ENCODE measurements at regions not wholly inside any gene's neighbourhood (a gene's known extent, or its start where the extent isn't known, plus 50 kb on each side); places are given as distances from the start of the nearest gene placed in this dataset.

DNA sequence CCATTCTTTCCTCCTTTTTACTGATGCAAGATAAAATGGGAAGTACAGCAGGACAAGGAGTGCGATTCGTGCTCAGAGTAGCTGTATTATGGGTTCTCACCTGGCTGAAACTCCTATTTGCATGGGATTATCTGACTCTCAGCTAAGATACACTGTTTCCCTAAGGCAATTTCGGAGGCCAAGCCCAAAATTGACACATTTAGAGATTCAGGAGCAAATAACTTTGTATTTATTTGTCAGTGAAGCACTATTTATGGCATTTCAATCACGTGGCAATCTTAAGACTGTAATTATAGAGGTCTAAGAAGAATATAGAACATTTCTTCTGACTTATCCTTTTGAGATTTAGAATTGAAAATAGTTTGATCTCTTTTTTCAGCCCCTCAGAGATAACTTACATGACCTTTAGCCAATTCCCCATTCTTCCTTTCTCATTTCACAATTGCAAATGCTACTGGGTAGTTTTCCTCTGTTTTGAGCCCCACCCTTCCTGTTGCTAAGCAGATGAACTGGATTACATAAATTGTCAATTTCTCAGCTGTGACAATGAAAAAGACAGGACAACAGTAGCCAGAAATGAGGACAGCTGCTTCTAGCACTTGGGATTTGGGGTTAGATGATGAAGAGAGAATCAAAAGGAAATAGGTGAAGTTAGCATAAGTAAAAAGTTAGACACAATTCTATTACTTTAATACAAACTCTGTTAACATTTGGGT is 122.7 kb upstream of the FRY start:
- POLR2A ChIA-PET: interaction anchor here (0.6 kb wide), 1 partner anchor 520 kb away, joined by 3 read pairs; no protein-coding TSS in a partner anchor

DNA sequence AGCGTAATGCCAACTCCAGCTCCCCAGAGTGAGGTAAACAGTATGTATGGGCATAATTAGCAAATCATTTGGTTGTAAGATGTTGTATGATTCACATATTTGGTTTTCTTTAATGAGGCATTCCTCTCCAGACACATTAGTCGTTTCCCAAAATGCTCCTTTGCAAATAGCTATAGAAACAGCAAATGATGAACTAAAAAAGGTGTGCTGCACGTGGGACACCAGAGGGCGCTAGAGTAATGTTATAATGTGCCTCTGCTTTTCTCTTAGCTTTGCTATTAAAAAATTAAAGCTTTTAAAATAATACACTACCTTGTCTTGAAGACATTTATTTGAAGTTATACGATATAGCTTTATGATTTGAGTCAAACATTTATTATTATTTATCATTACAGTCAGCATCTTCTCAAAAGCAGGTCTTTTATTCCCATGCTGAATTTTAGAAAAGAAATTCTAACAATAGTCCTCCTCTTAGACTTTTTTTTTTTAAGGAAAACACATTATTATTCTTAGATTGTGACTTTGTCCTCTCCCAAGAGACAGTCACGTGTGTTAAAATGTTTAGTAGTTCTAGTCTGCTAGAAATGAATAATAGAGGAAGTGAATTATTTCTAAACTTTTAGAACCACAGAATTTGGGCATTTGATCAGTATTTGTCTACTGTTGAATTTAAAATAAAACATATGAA is 121.6 kb upstream of the FRY start:
- Mint-ChIP-seq H3K4me3 (ENCODE audit: unreplicated experiment) (no peak overlapping the region), H3K27me3 (ENCODE audit: insufficient read depth, unreplicated experiment) (peaks cover 8% of the 10 kb centered on the region), H3K27ac (ENCODE audit: unreplicated experiment) (no peak overlapping the region), H3K4me1 (ENCODE audit: low read depth, unreplicated experiment) (peaks cover 7% of the 10 kb centered on the region), H3K9me3 (ENCODE audit: unreplicated experiment) (no peaks in the 10 kb centered on the region), H3K36me3 (ENCODE audit: insufficient read depth, unreplicated experiment) (no peaks in the 10 kb centered on the region)
- no TSS peak for BruUV-seq (replicated peaks)
- Histone ChIP-seq H3K27me3 (replicated peaks; ENCODE audit: control insufficient read depth, insufficient read depth, low read length) (no peaks in the 10 kb centered on the region), H3K4me1 (peaks cover 10% of the 10 kb centered on the region), H3K4me3 (ENCODE audit: low read depth, low read length) (no peak overlapping the region), H3K9me3 (no peaks in the 10 kb centered on the region), H3K36me3 (ENCODE audit: control insufficient read depth, insufficient read depth, low read length) (no peaks in the 10 kb centered on the region)
- TF ChIP-seq, protein P1, sequence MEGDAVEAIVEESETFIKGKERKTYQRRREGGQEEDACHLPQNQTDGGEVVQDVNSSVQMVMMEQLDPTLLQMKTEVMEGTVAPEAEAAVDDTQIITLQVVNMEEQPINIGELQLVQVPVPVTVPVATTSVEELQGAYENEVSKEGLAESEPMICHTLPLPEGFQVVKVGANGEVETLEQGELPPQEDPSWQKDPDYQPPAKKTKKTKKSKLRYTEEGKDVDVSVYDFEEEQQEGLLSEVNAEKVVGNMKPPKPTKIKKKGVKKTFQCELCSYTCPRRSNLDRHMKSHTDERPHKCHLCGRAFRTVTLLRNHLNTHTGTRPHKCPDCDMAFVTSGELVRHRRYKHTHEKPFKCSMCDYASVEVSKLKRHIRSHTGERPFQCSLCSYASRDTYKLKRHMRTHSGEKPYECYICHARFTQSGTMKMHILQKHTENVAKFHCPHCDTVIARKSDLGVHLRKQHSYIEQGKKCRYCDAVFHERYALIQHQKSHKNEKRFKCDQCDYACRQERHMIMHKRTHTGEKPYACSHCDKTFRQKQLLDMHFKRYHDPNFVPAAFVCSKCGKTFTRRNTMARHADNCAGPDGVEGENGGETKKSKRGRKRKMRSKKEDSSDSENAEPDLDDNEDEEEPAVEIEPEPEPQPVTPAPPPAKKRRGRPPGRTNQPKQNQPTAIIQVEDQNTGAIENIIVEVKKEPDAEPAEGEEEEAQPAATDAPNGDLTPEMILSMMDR (IDR thresholded peaks at IDR 0.05; ENCODE audit: insufficient read depth in 1 of 2, low read depth in 1 of 2, low read length in 1 of 2, severe bottlenecking in 1 of 2, unreplicated experiment in 1 of 2): peak; percentile 85 to 89
- POLR2A ChIA-PET: interaction anchor here (0.6 to 1.2 kb wide), 2 partner anchors 77 to 406 kb away, joined by 6 to 8 read pairs; partner anchors contain the start of genes BRCA2 and ZAR1L
- CTCF ChIA-PET: interaction anchor here (0.5 to 1.6 kb wide), 33 partner anchors 9 to 729 kb away, joined by 3 to 11 read pairs (median 4); partner anchors contain the start of genes BRCA2, N4BP2L1, PDS5B and ZAR1L
- intact Hi-C loops (cut with micrococcal nuclease; ENCODE audit: unreplicated experiment): loop anchor here (1.0 to 5.0 kb wide), 4 partner anchors 91 to 533 kb away; no protein-coding TSS in a partner anchor
- peak in 1 of 2 experiments; percentile 68 for DNase-seq

More for the DNA sequence above, 122.7 kb upstream of the FRY start:
- Histone ChIP-seq H3K9me3 (no peaks in the 10 kb centered on the region), H3K27me3 (replicated peaks; ENCODE audit: control insufficient read depth, insufficient read depth, low read length) (no peaks in the 10 kb centered on the region), H3K4me3 (ENCODE audit: low read depth, low read length) (no peak overlapping the region), H3K36me3 (ENCODE audit: control insufficient read depth, insufficient read depth, low read length) (no peaks in the 10 kb centered on the region), H3K4me1 (peaks cover 10% of the 10 kb centered on the region)
- no peaks in the 10 kb centered on the region for H3K9me3 Mint-ChIP-seq (ENCODE audit: unreplicated experiment)
- peaks cover 8% of the 10 kb centered on the region for H3K27me3 Mint-ChIP-seq (ENCODE audit: insufficient read depth, unreplicated experiment)
- no peaks in the 10 kb centered on the region for H3K36me3 Mint-ChIP-seq (ENCODE audit: insufficient read depth, unreplicated experiment)
- no peak overlapping the region for H3K4me3 Mint-ChIP-seq (ENCODE audit: unreplicated experiment)
- CTCF ChIA-PET: interaction anchor here (1.3 kb wide), 2 partner anchors 93 to 403 kb away, joined by 5 to 11 read pairs; no protein-coding TSS in a partner anchor
- intact Hi-C loops (cut with micrococcal nuclease; ENCODE audit: unreplicated experiment): no loop called here
- no TSS peak for BruUV-seq (replicated peaks)
- peak in 1 of 2 experiments; percentile 27 for DNase-seq
- peak overlapping the region; percentile 25 for H3K27ac Mint-ChIP-seq (ENCODE audit: unreplicated experiment)
- peaks cover 7% of the 10 kb centered on the region for H3K4me1 Mint-ChIP-seq (ENCODE audit: low read depth, unreplicated experiment)
- TF ChIP-seq, protein P1 (IDR thresholded peaks at IDR 0.05; ENCODE audit: insufficient read depth in 1 of 2, low read depth in 1 of 2, low read length in 1 of 2, severe bottlenecking in 1 of 2, unreplicated experiment in 1 of 2): no peak

DNA sequence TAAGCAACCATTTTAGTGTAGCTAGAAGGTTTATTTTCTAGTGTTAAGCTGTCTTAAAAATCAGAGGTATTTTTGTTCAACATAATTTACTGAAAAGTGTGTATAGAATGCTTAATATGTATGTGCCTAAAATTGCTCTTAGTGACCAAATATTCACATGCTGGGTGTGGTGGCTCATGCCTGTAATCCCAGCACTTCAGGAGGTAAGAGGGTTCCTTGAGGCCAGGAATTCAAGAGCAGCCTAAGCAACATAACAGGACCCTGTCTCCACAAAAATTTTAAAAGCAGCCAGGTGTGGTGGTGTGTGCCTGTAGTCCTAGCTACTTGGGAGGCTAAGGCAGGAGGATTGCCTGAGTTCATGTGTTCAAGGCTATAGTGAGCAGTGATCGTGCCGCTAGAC is 120.9 kb upstream of the FRY start:
- CTCF ChIA-PET: interaction anchor here (0.6 to 1.6 kb wide), 23 partner anchors 8 to 729 kb away, joined by 3 to 11 read pairs (median 5); partner anchors contain the start of genes BRCA2, PDS5B and ZAR1L
- Mint-ChIP-seq H3K27ac (ENCODE audit: unreplicated experiment) (no peak overlapping the region), H3K4me1 (ENCODE audit: low read depth, unreplicated experiment) (peaks cover 7% of the 10 kb centered on the region), H3K4me3 (ENCODE audit: unreplicated experiment) (no peak overlapping the region), H3K36me3 (ENCODE audit: insufficient read depth, unreplicated experiment) (no peaks in the 10 kb centered on the region), H3K9me3 (ENCODE audit: unreplicated experiment) (no peaks in the 10 kb centered on the region), H3K27me3 (ENCODE audit: insufficient read depth, unreplicated experiment) (peaks cover 8% of the 10 kb centered on the region)
- Histone ChIP-seq H3K9me3 (no peaks in the 10 kb centered on the region), H3K4me3 (ENCODE audit: low read depth, low read length) (no peak overlapping the region), H3K36me3 (ENCODE audit: control insufficient read depth, insufficient read depth, low read length) (no peaks in the 10 kb centered on the region), H3K27me3 (replicated peaks; ENCODE audit: control insufficient read depth, insufficient read depth, low read length) (no peaks in the 10 kb centered on the region), H3K4me1 (peaks cover 10% of the 10 kb centered on the region)
- intact Hi-C loops (cut with micrococcal nuclease; ENCODE audit: unreplicated experiment): loop anchor here (1.0 to 5.0 kb wide), 4 partner anchors 90 to 533 kb away; no protein-coding TSS in a partner anchor
- no TSS peak for BruUV-seq (replicated peaks)
- TF ChIP-seq, protein P1 (IDR thresholded peaks at IDR 0.05; ENCODE audit: insufficient read depth in 1 of 2, low read depth in 1 of 2, low read length in 1 of 2, severe bottlenecking in 1 of 2, unreplicated experiment in 1 of 2): no peak
- POLR2A ChIA-PET: interaction anchor here (1.2 kb wide), 1 partner anchor 405 kb away, joined by 8 read pairs; the partner anchor contains the start of genes BRCA2 and ZAR1L
- DNase-seq: no peak

Data from Caco-2 (cell line).